ENCODE measurements at regions not wholly inside any gene's neighbourhood (a gene's known extent, or its start where the extent isn't known, plus 50 kb on each side); places are given as distances from the start of the nearest gene placed in this dataset.

DNA sequence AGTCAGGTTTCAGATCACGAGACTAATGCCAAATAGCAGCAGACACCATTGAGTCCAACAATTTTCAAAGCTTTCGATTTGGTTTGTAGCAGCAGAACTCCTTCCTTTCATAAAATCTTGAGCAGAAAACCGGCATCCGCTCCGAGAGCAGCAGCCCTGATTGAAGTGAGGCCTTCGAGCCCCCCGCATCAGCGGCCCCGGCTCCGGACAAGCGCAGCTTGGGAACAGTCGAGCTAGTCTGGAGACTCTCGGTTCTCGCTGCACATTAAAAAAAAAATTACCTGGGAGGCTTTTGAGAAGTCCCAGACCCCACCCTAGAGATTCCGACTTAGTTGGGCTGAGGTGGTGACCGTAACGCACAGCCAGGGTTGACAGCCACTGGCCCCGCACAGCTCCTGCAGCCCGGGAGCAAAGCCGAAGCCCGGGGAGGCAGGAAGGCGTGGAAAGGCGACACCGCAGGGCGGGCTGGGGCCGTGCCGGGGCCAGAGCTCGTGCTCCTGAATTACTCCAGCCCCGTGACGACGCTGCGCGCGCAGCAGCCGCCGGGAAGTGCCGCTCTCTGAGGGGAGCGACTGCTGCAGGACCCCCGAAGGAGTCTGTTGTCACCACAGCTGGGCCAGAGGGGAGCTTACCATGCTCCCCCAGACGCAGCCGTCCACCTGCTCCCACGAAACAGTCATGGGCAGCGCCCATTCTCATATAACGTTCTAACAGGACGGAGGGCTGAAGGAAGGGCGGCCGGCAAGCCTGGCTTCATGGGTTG lies 57.8 kb downstream of the SPATA19 start:
- no peak overlapping the region for H3K27ac Mint-ChIP-seq
- no peak overlapping the region for H3K4me3 Mint-ChIP-seq
- ATAC-seq (no peak), DNase-seq (no peak)
- H3K27me3 Mint-ChIP-seq: peaks cover 36% of the 10 kb centered on the region
- H3K36me3 Mint-ChIP-seq (ENCODE audit: low read depth): no peaks in the 10 kb centered on the region
- no peaks in the 10 kb centered on the region for H3K4me1 Mint-ChIP-seq
- no peaks in the 10 kb centered on the region for H3K9me3 Mint-ChIP-seq

DNA sequence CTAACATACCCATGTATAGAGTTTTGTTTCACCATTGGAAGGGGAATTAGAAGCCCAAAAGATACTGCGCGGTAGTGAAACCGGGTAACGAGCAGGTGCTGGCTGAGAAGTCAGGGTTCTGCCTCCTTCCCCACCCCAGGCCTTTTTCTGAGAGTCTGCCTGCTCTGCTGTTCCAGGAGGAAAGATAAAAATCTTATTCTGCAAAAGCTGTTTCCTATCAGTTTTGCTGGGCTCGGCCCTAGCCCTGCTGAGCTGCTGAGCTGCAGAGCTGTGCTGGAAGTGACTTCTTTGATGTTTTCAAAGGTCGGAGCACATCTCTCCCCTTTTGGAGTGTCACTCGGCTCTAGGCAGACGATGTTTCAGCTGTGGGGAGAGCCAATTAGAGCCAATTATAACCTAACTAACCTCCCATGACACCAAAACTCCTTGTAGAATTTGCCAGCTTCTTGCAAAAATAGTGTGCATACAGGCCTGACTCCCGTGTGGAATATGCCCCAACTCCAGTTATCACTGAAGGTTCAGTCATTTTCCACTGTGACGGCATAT lies 59.4 kb downstream of the SPATA19 start:
- Mint-ChIP-seq H3K4me3 (no peak overlapping the region), H3K9me3 (no peaks in the 10 kb centered on the region), H3K36me3 (ENCODE audit: low read depth) (no peaks in the 10 kb centered on the region), H3K4me1 (no peaks in the 10 kb centered on the region), H3K27ac (no peak overlapping the region), H3K27me3 (peaks cover 40% of the 10 kb centered on the region)
- ATAC-seq (no peak), DNase-seq (no peak)

- H3K9me3 Mint-ChIP-seq: peaks cover 3% of the 10 kb centered on the region
Measured at GRCh38 chr11:133784359-133784758, 61.0 kb downstream of the SPATA19 start.

DNA sequence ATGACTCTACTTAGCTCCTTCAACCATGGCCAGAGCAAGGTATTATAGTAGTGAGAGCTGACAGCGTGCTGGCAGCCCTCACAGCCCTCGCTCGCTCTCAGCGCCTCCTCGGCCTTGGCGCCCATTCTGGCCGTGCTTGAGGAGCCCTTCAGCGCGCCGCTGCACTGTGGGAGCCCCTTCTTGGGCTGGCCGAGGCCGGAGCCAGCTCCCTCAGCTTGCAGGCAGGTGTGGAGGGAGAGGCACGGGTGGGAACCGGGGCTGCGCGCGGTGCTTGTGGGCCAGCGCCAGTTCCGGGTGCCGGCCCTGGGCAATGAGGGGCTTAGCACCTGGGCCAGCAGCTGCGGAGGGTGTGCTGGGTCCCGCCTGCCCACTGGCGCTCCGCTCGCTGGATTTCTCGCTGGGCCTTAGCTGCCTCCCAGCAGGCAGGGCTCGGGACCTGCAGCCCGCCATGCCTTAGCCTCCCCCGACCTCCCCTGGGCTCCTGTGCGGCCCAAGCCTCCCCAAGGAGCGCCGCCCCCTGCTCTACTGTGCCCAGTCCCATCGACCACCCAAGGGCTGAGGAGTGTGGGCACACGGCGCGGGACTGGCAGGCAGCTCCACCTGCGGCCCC lies 63.1 kb downstream of the SPATA19 start:
- no peak for ATAC-seq
- no peaks in the 10 kb centered on the region for H3K4me1 Mint-ChIP-seq
- DNase-seq: no peak
- H3K27me3 Mint-ChIP-seq: peaks cover 18% of the 10 kb centered on the region
- H3K4me3 Mint-ChIP-seq: no peak overlapping the region
- H3K36me3 Mint-ChIP-seq (ENCODE audit: low read depth): no peaks in the 10 kb centered on the region
- peak overlapping the region; percentile 31 for H3K27ac Mint-ChIP-seq
- peaks cover 3% of the 10 kb centered on the region for H3K9me3 Mint-ChIP-seq

More at GRCh38 chr11:133784359-133784758, 61.0 kb downstream of the SPATA19 start:
- no peak overlapping the region for H3K4me3 Mint-ChIP-seq
- H3K27me3 Mint-ChIP-seq: peaks cover 32% of the 10 kb centered on the region
- H3K36me3 Mint-ChIP-seq (ENCODE audit: low read depth): no peaks in the 10 kb centered on the region
- ATAC-seq (no peak), DNase-seq (no peak)
- no peaks in the 10 kb centered on the region for H3K4me1 Mint-ChIP-seq
- no peak overlapping the region for H3K27ac Mint-ChIP-seq

- H3K27me3 Mint-ChIP-seq: peaks cover 4% of the 10 kb centered on the region
- ATAC-seq (no peak), DNase-seq (no peak)
- no peak overlapping the region for H3K4me3 Mint-ChIP-seq
- H3K9me3 Mint-ChIP-seq: peaks cover 11% of the 10 kb centered on the region
- no peaks in the 10 kb centered on the region for H3K36me3 Mint-ChIP-seq (ENCODE audit: low read depth)
- H3K4me1 Mint-ChIP-seq: no peaks in the 10 kb centered on the region
- H3K27ac Mint-ChIP-seq: no peak overlapping the region
Measured at GRCh38 chr11:133778161-133778560, 67.2 kb downstream of the SPATA19 start.

DNA sequence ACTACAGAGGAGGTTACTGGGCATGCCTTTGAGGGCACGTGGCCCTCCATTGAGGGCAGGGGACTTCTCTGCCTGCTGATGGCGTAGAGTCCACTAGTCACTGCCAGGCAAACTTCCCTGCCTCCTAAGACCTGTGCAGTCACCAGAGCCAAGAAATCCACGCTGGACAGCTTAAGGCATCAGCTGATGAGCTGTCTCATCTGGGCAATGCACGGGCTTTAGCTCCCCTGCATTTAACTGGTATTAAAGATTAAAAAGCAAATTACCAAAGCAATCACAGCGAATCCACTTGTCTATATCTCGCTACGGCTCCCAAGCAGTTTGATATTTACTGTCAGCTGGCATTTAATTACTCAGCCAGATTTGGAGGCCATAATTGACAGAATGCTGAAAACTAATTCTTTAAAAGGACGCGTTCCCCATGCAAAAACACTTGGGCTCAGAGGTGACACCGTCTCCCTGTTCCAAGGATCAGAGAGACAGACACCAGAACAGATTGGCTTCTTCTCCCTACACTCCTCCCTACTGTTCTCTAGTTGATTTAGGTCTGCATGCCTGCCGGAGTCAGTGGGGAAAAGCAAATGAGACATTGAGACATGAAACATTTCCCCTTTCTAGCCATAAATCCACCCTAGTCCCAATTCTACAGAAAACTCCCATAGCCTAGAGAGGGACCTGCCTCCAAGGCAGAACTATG lies 68.5 kb downstream of the SPATA19 start:
- H3K27ac Mint-ChIP-seq: no peak overlapping the region
- H3K27me3 Mint-ChIP-seq: peaks cover 4% of the 10 kb centered on the region
- no peak for DNase-seq
- no peaks in the 10 kb centered on the region for H3K4me1 Mint-ChIP-seq
- peaks cover 11% of the 10 kb centered on the region for H3K9me3 Mint-ChIP-seq
- no peak overlapping the region for H3K4me3 Mint-ChIP-seq
- ATAC-seq: no peak
- H3K36me3 Mint-ChIP-seq (ENCODE audit: low read depth): no peaks in the 10 kb centered on the region

- no peak for DNase-seq
- Mint-ChIP-seq H3K36me3 (ENCODE audit: low read depth) (no peaks in the 10 kb centered on the region), H3K9me3 (peaks cover 9% of the 10 kb centered on the region), H3K4me1 (no peaks in the 10 kb centered on the region), H3K27me3 (peaks cover 1% of the 10 kb centered on the region), H3K4me3 (no peak overlapping the region), H3K27ac (no peak overlapping the region)
- ATAC-seq: no peak
Measured at GRCh38 chr11:133762538-133762937, 82.8 kb downstream of the SPATA19 start.

DNA sequence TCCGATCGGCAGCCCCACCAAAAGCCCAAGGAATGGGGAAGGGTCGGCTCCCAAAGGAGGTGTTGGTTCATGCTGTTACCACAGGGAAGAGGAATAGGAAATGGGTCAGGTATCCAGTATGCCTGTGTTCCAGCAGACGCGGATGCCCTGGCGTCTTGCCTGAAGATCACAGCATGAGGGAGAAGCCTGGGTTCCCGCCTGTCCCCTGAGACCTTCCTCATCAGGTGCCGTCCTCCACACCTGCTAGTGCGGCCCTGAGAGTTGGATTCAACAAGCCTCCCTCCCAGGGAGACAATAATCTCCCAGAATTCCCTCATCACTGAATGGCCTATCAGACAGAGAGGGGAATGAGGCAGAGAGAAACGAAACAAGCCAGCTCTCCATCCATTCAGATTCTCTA lies 92.2 kb downstream of the SPATA19 start:
- Mint-ChIP-seq H3K36me3 (ENCODE audit: low read depth) (no peaks in the 10 kb centered on the region), H3K27me3 (peaks cover 4% of the 10 kb centered on the region), H3K4me1 (no peaks in the 10 kb centered on the region), H3K27ac (no peak overlapping the region), H3K4me3 (no peak overlapping the region), H3K9me3 (peaks cover 9% of the 10 kb centered on the region)
- ATAC-seq: no peak
- no peak for DNase-seq

DNA sequence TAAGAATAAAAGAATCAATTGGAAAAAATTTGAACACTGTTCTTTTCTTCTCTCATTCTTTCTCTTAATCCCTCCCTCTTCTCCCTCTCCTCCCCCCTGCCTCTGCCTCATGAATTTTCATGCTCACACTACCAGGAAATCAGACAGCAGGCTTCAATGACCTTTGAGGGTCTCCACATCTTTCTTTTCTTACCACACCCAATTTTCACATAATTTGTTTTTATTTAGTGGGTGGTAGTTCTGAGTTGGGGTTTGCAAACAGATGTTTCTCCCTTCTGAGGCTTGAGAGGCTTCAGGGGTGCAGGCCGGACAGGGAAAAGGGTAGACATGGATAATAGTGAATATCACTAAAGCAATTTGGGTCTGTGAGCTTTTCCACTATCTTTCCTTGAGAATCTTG lies 95.5 kb downstream of the SPATA19 start:
- no peaks in the 10 kb centered on the region for H3K27me3 Mint-ChIP-seq
- no peak overlapping the region for H3K4me3 Mint-ChIP-seq
- no peaks in the 10 kb centered on the region for H3K9me3 Mint-ChIP-seq
- DNase-seq (no peak), ATAC-seq (no peak)
- H3K4me1 Mint-ChIP-seq: no peaks in the 10 kb centered on the region
- no peak overlapping the region for H3K27ac Mint-ChIP-seq
- no peaks in the 10 kb centered on the region for H3K36me3 Mint-ChIP-seq (ENCODE audit: low read depth)

GRCh38 chr11:133747409-133747808 lies 97.9 kb downstream of the SPATA19 start:
- H3K36me3 Mint-ChIP-seq (ENCODE audit: low read depth): no peaks in the 10 kb centered on the region
- no peak overlapping the region for H3K4me3 Mint-ChIP-seq
- H3K9me3 Mint-ChIP-seq: no peaks in the 10 kb centered on the region
- no peak for ATAC-seq
- no peak overlapping the region for H3K27ac Mint-ChIP-seq
- H3K4me1 Mint-ChIP-seq: no peaks in the 10 kb centered on the region
- no peak for DNase-seq
- H3K27me3 Mint-ChIP-seq: no peaks in the 10 kb centered on the region

DNA sequence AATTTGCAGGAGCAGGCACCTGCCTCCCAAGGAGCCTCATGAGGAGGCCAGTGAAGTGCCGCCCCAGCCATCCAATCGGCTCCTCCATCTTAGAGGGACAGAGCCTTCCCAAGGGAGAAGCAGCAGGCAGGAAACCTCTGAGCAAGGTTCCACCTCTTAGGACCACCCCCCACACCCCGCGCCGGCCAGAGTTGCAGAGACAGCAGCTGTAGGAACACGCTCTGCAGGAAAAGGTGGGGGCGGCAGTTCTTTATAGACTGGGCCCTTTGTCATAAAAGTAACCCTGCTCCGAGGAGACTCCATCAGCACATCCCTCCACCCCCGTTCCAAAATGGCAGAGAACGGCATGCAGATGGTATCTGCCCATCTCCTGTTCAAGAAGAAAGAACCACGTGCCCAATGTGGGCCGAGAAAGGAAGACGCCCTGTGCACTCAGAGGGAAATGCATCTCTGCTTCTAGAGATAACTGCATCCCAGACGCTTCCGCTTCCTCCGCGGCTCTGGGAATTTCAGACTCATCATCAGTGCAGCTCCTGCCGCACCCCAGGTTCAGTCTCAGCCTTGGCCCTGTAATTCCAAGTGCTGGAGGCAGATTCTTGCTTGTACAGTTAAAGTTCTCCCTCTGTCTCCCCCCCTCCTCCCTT lies 98.5 kb downstream of the SPATA19 start:
- Mint-ChIP-seq H3K27ac (no peak overlapping the region), H3K4me1 (no peaks in the 10 kb centered on the region), H3K36me3 (ENCODE audit: low read depth) (no peaks in the 10 kb centered on the region), H3K9me3 (no peaks in the 10 kb centered on the region), H3K4me3 (no peak overlapping the region), H3K27me3 (no peaks in the 10 kb centered on the region)
- ATAC-seq (no peak), DNase-seq (no peak)

GRCh38 chr11:133745791-133746190 lies 99.5 kb downstream of the SPATA19 start:
- no peaks in the 10 kb centered on the region for H3K4me1 Mint-ChIP-seq
- H3K4me3 Mint-ChIP-seq: no peak overlapping the region
- H3K27me3 Mint-ChIP-seq: no peaks in the 10 kb centered on the region
- ATAC-seq (no peak), DNase-seq (no peak)
- H3K9me3 Mint-ChIP-seq: no peaks in the 10 kb centered on the region
- no peak overlapping the region for H3K27ac Mint-ChIP-seq
- H3K36me3 Mint-ChIP-seq (ENCODE audit: low read depth): no peaks in the 10 kb centered on the region

GRCh38 chr11:133742353-133742752 lies 103.0 kb downstream of the SPATA19 start:
- Mint-ChIP-seq H3K4me3 (no peak overlapping the region), H3K27ac (no peak overlapping the region), H3K9me3 (peaks cover 7% of the 10 kb centered on the region), H3K27me3 (no peaks in the 10 kb centered on the region), H3K4me1 (no peaks in the 10 kb centered on the region), H3K36me3 (ENCODE audit: low read depth) (no peaks in the 10 kb centered on the region)
- DNase-seq: no peak
- ATAC-seq: no peak

- no peak overlapping the region for H3K4me3 Mint-ChIP-seq
Measured at GRCh38 chr11:133740963-133741362, 104.3 kb downstream of the SPATA19 start.

More at GRCh38 chr11:133740963-133741362, 104.3 kb downstream of the SPATA19 start:
- Mint-ChIP-seq H3K27me3 (no peaks in the 10 kb centered on the region), H3K27ac (no peak overlapping the region), H3K36me3 (ENCODE audit: low read depth) (no peaks in the 10 kb centered on the region), H3K4me1 (no peaks in the 10 kb centered on the region), H3K9me3 (peaks cover 7% of the 10 kb centered on the region)
- ATAC-seq: no peak
- DNase-seq: no peak

All from activated naive CD8-positive, alpha-beta T cell treated with anti-CD3 and anti-CD28 coated beads, Interleukin-2, amount 50 U/mL, for 24 hours (primary cell).